ENCODE measurements at regions not wholly inside any gene's neighbourhood (a gene's known extent, or its start where the extent isn't known, plus 50 kb on each side); places are given as distances from the start of the nearest gene placed in this dataset.
A peak's percentile ranks its signal among the peaks of the same experiment; 100 is the strongest.
"Not testable (repeated sequence)": the region's sequence is repeated elsewhere in the genome, so short reads cannot be mapped to it uniquely, and the experiment has no call there.

- no peak for DNase-seq (ENCODE audit: low spot score)
Observed at GRCh38 chr7:153010416-153010815, 250.9 kb downstream of the ACTR3B start.

- DNase-seq (ENCODE audit: low spot score) = no peak
Observed at GRCh38 chr7:153012203-153012602, 252.7 kb downstream of the ACTR3B start.

GRCh38 chr7:153017223-153017622 is 257.7 kb downstream of the ACTR3B start:
- no peak for DNase-seq (ENCODE audit: low spot score)

- DNase-seq (ENCODE audit: low spot score) = no peak
Observed at GRCh38 chr7:153021542-153021941, 262.0 kb downstream of the ACTR3B start.

- DNase-seq (ENCODE audit: low spot score) = no peak
Observed at GRCh38 chr7:153022475-153023193, 263.1 kb downstream of the ACTR3B start.

GRCh38 chr7:153023194-153023592 is 263.6 kb downstream of the ACTR3B start:
- DNase-seq (ENCODE audit: low spot score) = no peak

GRCh38 chr7:153027210-153027609 is 267.7 kb downstream of the ACTR3B start:
- no peak for DNase-seq (ENCODE audit: low spot score)

- no peak for DNase-seq (ENCODE audit: low spot score)
Observed at GRCh38 chr7:153027904-153028303, 268.4 kb downstream of the ACTR3B start.

- no peak for DNase-seq (ENCODE audit: low spot score)
Observed at GRCh38 chr7:153030976-153031375, 271.4 kb downstream of the ACTR3B start.

- no peak for DNase-seq (ENCODE audit: low spot score)
Observed at GRCh38 chr7:153034791-153035190, 275.2 kb downstream of the ACTR3B start.

- no peak for DNase-seq (ENCODE audit: low spot score)
Observed at GRCh38 chr7:153036396-153037063, 277.0 kb downstream of the ACTR3B start.

GRCh38 chr7:153043440-153043839 is 283.9 kb downstream of the ACTR3B start:
- DNase-seq (ENCODE audit: low spot score) = no peak

GRCh38 chr7:153044981-153045380 is 285.4 kb downstream of the ACTR3B start:
- no peak for DNase-seq (ENCODE audit: low spot score)

- DNase-seq (ENCODE audit: low spot score) = no peak
Observed at GRCh38 chr7:153047079-153047959, 287.8 kb downstream of the ACTR3B start.

GRCh38 chr7:153052206-153052605 is 292.7 kb downstream of the ACTR3B start:
- DNase-seq (ENCODE audit: low spot score) = no peak

- peak; percentile 71 for DNase-seq (ENCODE audit: low spot score)
Observed at GRCh38 chr7:153061910-153062528, 302.5 kb downstream of the ACTR3B start.

- no peak for DNase-seq (ENCODE audit: low spot score)
Observed at GRCh38 chr7:153065051-153065450, 305.5 kb downstream of the ACTR3B start.

- no peak for DNase-seq (ENCODE audit: low spot score)
Observed at GRCh38 chr7:153066711-153067110, 307.2 kb downstream of the ACTR3B start.

- DNase-seq (ENCODE audit: low spot score) = no peak
Observed at GRCh38 chr7:153070141-153070540, 310.6 kb downstream of the ACTR3B start.

- DNase-seq (ENCODE audit: low spot score) = no peak
Observed at GRCh38 chr7:153072806-153073205, 313.3 kb downstream of the ACTR3B start.

- DNase-seq (ENCODE audit: low spot score) = not testable (repeated sequence)
Observed at GRCh38 chr7:153076289-153076688, 316.7 kb downstream of the ACTR3B start.

GRCh38 chr7:153081496-153081895 is 321.9 kb downstream of the ACTR3B start:
- no peak for DNase-seq (ENCODE audit: low spot score)
